Subcutaneous abdominal adipose tissue (tissue), 5 donors: ENCODE measurements at regions not wholly inside any gene's neighbourhood (a gene's known extent, or its start where the extent isn't known, plus 50 kb on each side); places are given as distances from the start of the nearest gene placed in this dataset.

ENCODE experiments used
- H3K27ac ChIP-seq: one replicate; pipeline ENCODE4 v1.7.0; 2013; ENCODE audit warnings: low read depth, mild to moderate bottlenecking, inconsistent platforms, low read length, moderate library complexity
- H3K27me3 ChIP-seq, 5 donors: one replicate each; pipeline ENCODE4 v1.7.0; 2013; ENCODE audit warnings: low read length in 5 of 5, inconsistent platforms in 1 of 5; ENCODE audit not compliant: control insufficient read depth in 5 of 5, insufficient read depth in 4 of 5
- H3K36me3 ChIP-seq, 5 donors: one replicate each; pipeline ENCODE4 v1.7.0; 2013; ENCODE audit warnings: low read length in 5 of 5; ENCODE audit not compliant: control insufficient read depth in 5 of 5, insufficient read depth in 5 of 5
- H3K4me1 ChIP-seq, 5 donors: one replicate each; pipeline ENCODE4 v1.7.0; 2013; ENCODE audit warnings: low read length in 5 of 5, mild to moderate bottlenecking in 3 of 5, moderate library complexity in 1 of 5; ENCODE audit not compliant: control insufficient read depth in 5 of 5, insufficient read depth in 5 of 5
- H3K4me3 ChIP-seq, 5 donors: one replicate each; pipeline ENCODE4 v1.7.0; 2013; ENCODE audit warnings: low read length in 5 of 5, low read depth in 1 of 5
- H3K9ac ChIP-seq, 5 donors: one replicate each; pipeline ENCODE4 v1.7.0; 2013; ENCODE audit warnings: low read length in 5 of 5, mild to moderate bottlenecking in 4 of 5, moderate library complexity in 3 of 5
- H3K9me3 ChIP-seq, 5 donors: one replicate each; pipeline ENCODE4 v1.7.0; 2013; ENCODE audit warnings: low read length in 5 of 5; ENCODE audit not compliant: control insufficient read depth in 5 of 5
- donor health status: healthy.
- donor health status: healthy.
- donor health status: healthy.
- donor health status: healthy.
- donor health status: healthy.

- no peak overlapping the region for H3K27ac ChIP-seq
- no peak overlapping the region for H3K4me3 ChIP-seq
- H3K9me3 ChIP-seq: peaks cover 0 to 5% (median 0%) of the 10 kb centered on the region in 5 donors
- no peak overlapping the region for H3K9ac ChIP-seq
- H3K27me3 ChIP-seq: no peaks in the 10 kb centered on the region
- no peaks in the 10 kb centered on the region for H3K4me1 ChIP-seq
- H3K36me3 ChIP-seq: no peaks in the 10 kb centered on the region
Observed at GRCh38 chr21:20419772-20420171, 578.4 kb upstream of the NCAM2 start.

GRCh38 chr21:20424943-20425342, 573.3 kb upstream of the NCAM2 start:
- Histone ChIP-seq H3K9ac (no peak overlapping the region), H3K27me3 (no peaks in the 10 kb centered on the region), H3K4me1 (no peaks in the 10 kb centered on the region), H3K9me3 (peaks cover 0 to 5% (median 0%) of the 10 kb centered on the region in 5 donors), H3K36me3 (no peaks in the 10 kb centered on the region), H3K27ac (no peak overlapping the region), H3K4me3 (no peak overlapping the region)

GRCh38 chr21:20425856-20426255, 572.4 kb upstream of the NCAM2 start:
- Histone ChIP-seq H3K4me3 (no peak overlapping the region), H3K27me3 (no peaks in the 10 kb centered on the region), H3K27ac (no peak overlapping the region), H3K9ac (no peak overlapping the region), H3K9me3 (peaks cover 0 to 3% (median 0%) of the 10 kb centered on the region in 5 donors), H3K36me3 (no peaks in the 10 kb centered on the region), H3K4me1 (no peaks in the 10 kb centered on the region)

GRCh38 chr21:20440338-20440737, 557.9 kb upstream of the NCAM2 start:
- H3K9me3 ChIP-seq: no peaks in the 10 kb centered on the region
- H3K36me3 ChIP-seq: no peaks in the 10 kb centered on the region

GRCh38 chr21:20443558-20444155, 554.6 kb upstream of the NCAM2 start:
- H3K9ac ChIP-seq: no peak overlapping the region
- H3K27ac ChIP-seq: no peak overlapping the region
- H3K36me3 ChIP-seq: no peaks in the 10 kb centered on the region
- no peaks in the 10 kb centered on the region for H3K27me3 ChIP-seq
- no peak overlapping the region for H3K4me3 ChIP-seq
- no peaks in the 10 kb centered on the region for H3K4me1 ChIP-seq
- H3K9me3 ChIP-seq: no peaks in the 10 kb centered on the region

More at GRCh38 chr21:20440338-20440737, 557.9 kb upstream of the NCAM2 start:
- H3K9ac ChIP-seq: no peak overlapping the region
- no peaks in the 10 kb centered on the region for H3K4me1 ChIP-seq
- H3K27ac ChIP-seq: no peak overlapping the region
- H3K27me3 ChIP-seq: no peaks in the 10 kb centered on the region
- no peak overlapping the region for H3K4me3 ChIP-seq

- no peaks in the 10 kb centered on the region for H3K36me3 ChIP-seq
- H3K27ac ChIP-seq: no peak overlapping the region
- no peak overlapping the region for H3K9ac ChIP-seq
- H3K9me3 ChIP-seq: no peaks in the 10 kb centered on the region
- H3K27me3 ChIP-seq: no peaks in the 10 kb centered on the region
- H3K4me1 ChIP-seq: no peaks in the 10 kb centered on the region
- no peak overlapping the region for H3K4me3 ChIP-seq
Observed at GRCh38 chr21:20445971-20446370, 552.2 kb upstream of the NCAM2 start.

- H3K36me3 ChIP-seq: no peaks in the 10 kb centered on the region
- no peaks in the 10 kb centered on the region for H3K4me1 ChIP-seq
- H3K9me3 ChIP-seq: no peaks in the 10 kb centered on the region
- H3K9ac ChIP-seq: no peak overlapping the region
- H3K27ac ChIP-seq: no peak overlapping the region
- no peaks in the 10 kb centered on the region for H3K27me3 ChIP-seq
- H3K4me3 ChIP-seq: no peak overlapping the region
Observed at GRCh38 chr21:20451046-20451445, 547.2 kb upstream of the NCAM2 start.

- H3K4me3 ChIP-seq: no peak overlapping the region
- no peak overlapping the region for H3K9ac ChIP-seq
- no peaks in the 10 kb centered on the region for H3K27me3 ChIP-seq
- no peak overlapping the region for H3K27ac ChIP-seq
- no peaks in the 10 kb centered on the region for H3K9me3 ChIP-seq
- no peaks in the 10 kb centered on the region for H3K36me3 ChIP-seq
- no peaks in the 10 kb centered on the region for H3K4me1 ChIP-seq
Observed at GRCh38 chr21:20452935-20453334, 545.3 kb upstream of the NCAM2 start.

GRCh38 chr21:20459838-20460237, 538.4 kb upstream of the NCAM2 start:
- Histone ChIP-seq H3K27ac (no peak overlapping the region), H3K36me3 (no peaks in the 10 kb centered on the region), H3K4me1 (no peaks in the 10 kb centered on the region), H3K4me3 (no peak overlapping the region), H3K9ac (no peak overlapping the region), H3K9me3 (peaks cover 0 to 3% (median 0%) of the 10 kb centered on the region in 5 donors), H3K27me3 (no peaks in the 10 kb centered on the region)

- Histone ChIP-seq H3K27ac (no peak overlapping the region), H3K4me1 (no peaks in the 10 kb centered on the region), H3K9ac (no peak overlapping the region), H3K36me3 (no peaks in the 10 kb centered on the region), H3K27me3 (no peaks in the 10 kb centered on the region), H3K4me3 (no peak overlapping the region), H3K9me3 (peaks cover 0 to 3% (median 0%) of the 10 kb centered on the region in 5 donors)
Observed at GRCh38 chr21:20463362-20463761, 534.8 kb upstream of the NCAM2 start.
